NCI-H1436 treated with DMSO at 0.1 percent for 48 hours (cell line): ENCODE measurements at regions not wholly inside any gene's neighbourhood (a gene's known extent, or its start where the extent isn't known, plus 50 kb on each side); places are given as distances from the start of the nearest gene placed in this dataset.

Experiments used
- DNase-seq: peaks from one replicate; lab custom pipeline; 2025; lab: John Stamatoyannopoulos, UW

DNA sequence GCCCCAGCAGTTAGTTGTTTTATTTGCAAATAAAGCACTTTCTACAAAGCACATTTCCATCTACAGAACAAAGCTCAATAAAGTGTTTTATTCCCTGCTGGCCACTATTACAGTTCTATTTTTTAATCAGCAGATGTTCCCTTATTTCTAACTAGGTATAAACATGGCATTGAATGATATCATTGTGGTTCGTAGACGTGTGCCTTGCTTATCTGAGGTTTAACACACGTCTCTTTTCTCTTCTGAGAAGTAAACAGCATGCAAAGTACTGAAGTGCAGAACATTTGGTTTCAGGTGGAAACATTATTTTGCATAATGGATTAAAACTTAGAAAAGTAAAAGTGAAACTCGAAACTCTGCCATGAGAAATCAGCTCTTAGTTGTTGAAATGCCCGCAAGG, 1989.3 kb upstream of the WWC1 start:
- DNase-seq: no peak

DNA sequence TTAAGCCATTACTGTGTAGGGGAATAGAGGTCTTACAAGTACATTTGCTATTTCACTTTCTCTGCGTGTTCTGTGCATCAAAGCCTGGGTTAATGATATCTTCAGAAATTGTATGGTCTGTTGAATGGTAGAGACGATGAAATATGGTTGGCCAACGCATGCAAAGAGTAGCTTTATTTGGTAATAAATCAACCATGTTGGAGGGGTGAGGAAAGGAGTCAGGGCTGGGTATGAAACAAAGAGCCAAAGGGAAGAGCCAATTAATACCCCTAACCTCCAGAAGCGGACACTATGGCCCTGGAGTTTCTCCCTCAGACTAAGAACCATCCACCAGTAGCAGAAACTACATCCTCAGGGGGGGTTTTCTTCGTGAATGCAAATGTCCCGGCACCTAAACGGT, 1974.0 kb upstream of the WWC1 start:
- DNase-seq: no peak

DNA sequence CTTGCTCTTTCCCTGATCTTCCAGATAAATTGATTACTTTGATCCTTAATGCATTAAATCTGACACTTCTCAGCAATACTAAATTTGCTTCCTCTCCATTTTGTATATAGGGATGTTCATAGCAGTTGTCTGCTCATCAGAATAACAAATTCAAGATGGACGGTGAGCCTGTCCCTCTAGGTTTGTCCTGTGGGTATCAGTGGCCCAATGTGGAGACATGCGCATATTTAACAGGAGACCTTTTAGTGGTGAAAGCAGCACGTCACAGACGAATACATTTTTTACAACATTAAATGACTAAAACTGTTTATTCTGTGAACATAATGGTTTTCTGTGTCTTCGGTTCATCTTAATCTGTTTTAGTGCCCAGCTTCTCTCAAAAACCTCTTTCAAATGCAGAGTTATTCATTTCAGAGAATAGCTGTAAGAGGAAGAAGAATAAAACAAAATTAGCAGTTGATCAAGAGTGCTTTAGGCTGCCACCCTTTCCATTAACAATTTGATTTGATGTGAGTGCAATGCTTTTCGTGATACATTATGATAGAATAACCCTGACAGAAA, 1970.4 kb upstream of the WWC1 start:
- no peak for DNase-seq

DNA sequence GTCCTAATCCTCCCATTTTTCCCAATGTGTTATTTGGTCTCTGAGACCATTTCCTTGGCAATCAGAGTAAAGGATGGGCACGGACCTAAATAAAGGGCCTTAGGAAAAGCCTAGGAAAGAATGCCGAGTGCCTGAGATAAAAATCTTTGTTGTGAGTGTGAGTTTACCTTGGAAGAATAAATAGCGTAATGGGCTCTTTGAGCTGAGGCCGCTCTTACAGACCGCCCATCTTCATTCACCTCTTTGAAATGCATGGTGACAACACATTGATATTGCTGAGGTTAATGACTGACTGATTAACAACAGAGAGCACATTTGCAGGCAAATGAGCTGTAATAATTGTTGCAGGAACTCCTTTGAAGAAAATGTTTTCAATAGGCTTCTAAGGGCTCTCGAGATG, 1967.1 kb upstream of the WWC1 start:
- no peak for DNase-seq

DNA sequence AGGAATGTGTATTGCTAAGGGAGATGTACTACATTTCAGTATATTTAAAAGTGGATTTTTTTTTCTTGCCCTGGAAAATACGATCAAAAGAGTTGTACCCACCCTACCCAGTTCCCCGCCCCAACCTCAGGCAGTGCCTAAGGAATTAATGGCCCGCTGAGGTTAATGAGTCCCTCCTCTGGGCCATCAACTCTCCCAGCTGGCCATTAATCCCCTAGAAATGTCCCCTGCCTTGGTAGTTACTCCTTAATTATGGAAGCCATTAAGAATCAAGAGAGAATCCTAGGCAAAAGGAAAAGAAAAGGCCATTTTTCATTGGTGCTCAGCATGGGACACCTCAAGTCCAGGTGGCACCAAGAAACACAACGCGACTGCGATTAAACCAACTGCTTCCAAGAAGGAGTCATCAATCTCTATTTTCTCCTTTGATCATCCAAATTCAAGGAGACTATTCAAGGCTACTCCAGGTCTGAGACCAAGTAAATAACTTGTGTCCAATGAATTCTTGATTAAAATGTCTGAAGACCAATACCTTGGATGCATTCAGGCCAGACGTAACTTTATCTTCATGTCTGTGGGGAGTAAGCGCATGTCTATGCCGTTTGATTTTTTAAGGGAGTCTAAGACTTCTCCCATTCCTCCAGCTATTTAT, 1962.2 kb upstream of the WWC1 start:
- DNase-seq: no peak

DNA sequence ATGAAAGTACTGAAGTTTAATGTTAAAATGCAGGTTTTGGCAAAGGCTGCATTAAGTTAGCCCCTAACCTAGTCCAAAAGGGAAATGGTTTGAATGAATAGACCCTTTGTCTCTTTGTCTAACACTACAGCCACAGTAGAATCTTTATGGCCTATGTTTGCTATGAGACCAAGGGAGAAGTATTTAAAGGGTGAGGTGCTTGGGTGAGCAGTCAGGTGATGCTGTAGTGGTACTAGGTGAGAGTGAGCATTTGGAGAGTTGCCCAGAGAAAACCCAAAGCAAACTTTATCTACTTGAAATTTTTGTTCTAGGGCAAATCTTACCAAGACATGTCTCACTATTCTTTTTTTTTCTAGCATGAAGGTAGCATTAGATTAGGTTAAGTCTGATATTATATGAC, 1961.4 kb upstream of the WWC1 start:
- no peak for DNase-seq

DNA sequence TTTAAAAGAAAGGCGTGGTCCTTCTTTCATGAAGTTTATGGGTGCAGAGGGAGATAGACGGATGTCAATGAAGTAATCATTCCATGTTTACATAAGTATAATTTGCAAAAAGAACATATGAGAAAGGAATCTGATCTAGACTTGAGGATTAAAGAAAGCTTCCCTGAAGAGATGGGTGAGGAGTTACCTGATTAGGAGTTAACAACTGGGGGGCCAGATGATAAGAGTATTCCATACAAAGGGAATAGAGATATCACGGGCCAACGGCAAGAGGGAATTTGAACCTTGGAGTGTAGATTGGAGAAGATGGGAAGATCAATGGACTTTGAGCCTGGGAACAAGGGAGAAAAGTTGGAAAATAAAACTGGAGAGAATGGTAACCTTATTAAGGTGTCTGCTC, 1959.9 kb upstream of the WWC1 start:
- DNase-seq: no peak

DNA sequence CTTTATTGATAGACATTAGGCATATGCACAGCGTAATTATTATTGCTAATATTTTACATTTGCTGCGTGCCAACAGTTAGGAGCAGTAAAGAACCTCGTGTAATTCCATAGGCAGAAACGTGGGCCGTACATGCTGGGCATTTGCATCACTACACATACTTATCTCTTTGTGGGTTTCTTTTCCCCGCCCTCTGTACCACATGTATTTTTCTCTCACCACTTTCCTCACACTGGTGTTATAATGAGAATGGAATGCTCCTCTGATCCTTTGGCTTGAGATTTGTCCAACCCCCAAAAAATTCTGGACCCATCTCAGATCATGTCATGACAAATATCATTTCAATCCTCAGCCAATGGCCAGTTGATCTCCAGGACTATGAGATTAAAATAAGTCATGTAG, 1952.6 kb upstream of the WWC1 start:
- DNase-seq: no peak

DNA sequence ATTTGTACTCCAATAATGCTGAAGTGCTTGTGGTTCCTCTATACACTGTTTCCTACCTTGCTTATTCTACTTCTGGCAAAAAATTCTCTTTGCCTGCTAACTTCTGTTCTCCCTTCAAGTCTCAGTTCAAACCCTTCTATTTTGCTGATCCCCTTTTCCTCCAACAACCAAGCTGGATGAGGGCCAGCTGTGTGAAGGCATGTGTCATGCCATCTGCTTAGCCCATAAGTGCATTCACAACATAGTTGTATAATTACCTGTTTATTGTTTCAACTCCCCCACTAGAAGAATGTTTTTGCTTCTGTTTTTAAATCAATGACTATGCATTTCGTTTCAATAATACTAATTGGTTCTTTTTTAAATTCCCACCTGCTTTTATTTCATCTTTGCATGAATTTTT, 1951.4 kb upstream of the WWC1 start:
- no peak for DNase-seq

DNA sequence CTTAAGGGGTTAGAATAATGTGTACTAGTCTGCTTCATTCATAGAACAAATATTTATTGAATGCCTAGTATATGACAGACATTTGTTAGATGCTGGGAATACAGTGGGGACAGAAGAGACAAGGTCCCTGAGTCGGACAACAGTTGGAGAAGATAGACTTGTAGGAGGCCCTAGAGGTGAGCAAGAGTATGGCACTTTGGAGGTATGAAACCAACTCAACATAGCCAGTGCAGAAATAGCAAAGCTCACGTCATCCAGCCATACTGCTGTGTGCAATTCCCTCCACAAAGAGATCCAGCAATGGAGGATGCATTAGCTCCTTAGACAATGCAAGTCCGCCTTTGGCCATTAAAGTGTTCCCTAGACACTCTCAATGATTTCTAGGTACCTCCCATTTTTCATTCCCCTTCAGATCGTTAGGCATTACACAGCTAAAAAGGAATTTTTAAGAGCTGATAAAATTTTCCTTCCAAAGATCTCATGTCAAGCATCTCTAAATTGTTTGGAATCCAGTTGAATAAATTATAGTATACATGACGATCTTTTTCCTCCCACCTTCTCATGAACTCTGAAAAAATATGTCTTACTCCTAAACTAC, 1949.6 kb upstream of the WWC1 start:
- no peak for DNase-seq

DNA sequence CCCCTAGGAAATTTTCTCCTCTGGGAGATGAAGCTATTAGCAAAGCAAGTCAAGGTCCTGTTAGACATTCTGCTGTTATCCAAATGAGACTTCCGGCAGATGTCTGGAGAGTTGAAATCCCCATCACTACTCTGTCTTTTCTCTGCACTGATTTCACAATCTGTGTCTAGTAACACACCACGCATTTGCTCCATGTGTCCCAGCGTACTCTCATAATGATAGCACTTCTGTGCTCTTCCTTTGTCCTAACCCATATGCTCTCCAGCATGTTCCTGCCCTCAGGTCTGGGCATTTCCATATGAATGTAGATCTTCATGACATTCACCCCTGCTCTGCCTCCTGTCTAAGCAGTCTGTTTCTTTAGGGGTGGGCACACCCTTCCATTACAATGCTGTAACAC, 1949.0 kb upstream of the WWC1 start:
- no peak for DNase-seq

DNA sequence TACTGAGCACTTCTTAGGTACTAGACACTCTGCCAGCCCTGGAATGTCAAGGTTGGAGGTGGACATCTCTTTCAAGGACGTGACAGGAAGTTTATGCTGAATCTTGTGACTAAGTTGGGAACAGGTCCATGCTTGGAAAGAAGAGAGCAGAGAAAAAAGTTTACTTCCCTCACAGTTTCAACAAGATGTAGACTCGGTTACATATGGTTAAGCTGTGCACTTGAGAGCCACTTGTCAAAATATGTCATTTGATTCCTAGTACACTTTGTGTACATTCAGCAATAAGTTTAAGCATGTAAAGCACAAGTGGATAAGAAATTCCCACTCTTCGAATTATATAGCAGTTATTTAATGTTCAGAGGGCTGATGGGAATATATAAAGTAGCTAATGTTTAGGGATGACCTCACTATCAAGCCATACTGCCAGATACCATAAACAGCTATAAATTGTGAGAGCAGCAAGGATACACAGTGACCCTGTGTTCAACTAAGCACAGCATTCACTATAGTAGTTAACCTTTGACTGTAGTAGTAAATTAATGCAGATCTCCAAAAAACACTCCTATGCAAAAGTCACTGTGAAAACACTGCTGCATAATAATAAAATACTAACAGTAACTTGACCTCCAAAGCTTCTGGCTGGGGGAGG, 1944.6 kb upstream of the WWC1 start:
- DNase-seq: no peak

DNA sequence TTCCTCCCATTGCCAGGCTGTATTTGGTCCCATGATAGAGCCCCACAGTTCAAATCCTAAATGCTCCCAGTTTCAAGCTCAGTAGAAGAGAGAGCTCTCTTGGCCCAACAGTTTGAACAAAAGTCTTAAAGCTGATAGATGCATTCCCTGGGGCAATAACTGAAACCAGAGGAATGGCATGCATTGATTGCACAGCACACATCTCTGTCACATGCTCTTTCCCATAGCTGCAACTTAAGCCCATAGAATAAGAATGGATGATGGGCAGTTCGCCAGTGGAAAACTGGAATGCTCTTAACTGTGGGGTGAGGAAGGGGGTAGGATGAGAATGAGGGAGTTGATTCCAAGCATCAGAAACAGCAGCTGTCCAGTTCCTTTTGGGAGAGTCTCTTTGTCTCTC, 1942.4 kb upstream of the WWC1 start:
- no peak for DNase-seq

DNA sequence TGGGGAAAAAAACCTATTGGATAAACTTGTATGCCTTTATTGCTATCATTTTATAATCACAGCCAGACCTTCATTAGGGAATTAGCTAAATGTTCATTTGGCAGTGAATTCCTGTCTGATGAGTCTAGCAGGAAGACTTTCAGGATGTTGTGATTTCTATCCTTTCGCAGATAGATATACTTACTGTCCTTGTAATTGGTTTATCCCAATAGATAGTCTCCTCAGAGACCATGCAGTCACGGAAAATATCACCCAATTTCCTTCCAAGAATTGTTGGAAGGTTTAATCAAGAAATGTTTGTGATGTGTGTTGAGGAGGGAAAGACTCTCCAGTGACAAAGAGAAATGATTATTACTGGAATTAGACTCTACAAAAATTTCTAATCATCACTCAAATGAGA, 1937.9 kb upstream of the WWC1 start:
- DNase-seq: no peak

DNA sequence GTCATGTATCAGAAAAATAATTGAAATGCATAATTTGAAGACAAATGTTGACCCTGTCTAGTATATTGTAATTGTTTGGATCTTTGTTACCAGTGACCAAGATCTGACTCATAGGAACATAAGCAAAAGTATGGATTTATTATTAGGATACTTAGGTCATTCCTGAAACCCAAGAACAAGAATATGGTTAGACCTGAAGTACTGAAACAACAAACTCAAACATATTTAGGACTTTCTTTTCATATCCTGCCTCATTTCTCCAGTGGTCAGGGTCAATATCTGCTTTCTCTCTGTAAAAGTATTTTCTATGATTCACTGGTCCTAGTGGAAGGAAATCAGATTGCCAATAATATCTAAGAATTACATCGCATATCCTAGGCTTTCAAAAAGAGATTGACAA, 1937.1 kb upstream of the WWC1 start:
- no peak for DNase-seq

DNA sequence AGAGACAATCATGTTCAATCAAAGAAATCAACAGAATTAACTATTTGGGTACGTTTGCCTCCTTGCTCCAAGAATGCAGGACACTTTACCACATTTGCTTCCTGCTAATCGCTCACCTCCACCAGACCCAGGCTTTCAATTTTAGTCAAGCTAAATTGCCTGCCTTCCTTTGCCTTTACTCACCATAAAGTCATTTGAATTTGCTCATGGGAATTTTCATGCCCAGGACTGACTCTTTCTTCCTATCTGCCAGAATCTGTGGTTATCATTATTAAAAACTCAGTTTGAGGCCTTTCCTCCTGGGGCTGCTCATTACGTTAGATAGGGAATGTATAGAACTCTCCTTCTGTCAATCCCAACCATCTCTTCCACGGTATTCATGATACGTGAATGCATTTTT, 1935.3 kb upstream of the WWC1 start:
- DNase-seq: no peak

DNA sequence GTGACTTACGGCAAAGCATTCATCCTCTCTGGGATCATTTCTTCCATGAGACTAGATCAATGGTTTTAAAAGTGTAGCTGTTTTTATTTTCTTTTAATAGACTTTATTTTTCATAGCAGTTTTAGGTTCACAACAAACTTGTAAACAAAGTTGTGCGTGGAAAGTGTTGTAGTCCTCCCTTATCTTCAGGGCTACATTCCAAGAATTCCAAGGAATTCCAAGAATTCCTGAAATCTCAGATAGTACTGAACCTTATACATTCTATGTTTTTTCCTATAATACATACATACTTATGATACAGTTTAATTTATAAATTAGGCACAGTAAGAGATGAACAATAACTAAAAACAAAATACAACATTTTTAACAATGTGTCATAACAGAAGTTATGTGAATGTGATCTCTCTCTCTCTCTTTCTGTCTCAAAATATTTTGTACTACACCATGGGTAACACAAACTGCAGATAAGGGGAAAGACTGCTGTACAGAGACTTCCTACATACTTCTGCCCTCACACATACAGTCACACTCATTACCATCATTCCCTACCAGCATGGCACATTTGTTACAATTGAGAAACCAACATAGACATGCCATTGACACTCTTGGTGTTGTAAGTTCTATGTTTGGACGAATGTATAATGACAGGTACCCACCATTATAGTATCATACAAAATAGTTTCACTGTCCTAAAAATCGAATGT, 1933.2 kb upstream of the WWC1 start:
- no peak for DNase-seq

DNA sequence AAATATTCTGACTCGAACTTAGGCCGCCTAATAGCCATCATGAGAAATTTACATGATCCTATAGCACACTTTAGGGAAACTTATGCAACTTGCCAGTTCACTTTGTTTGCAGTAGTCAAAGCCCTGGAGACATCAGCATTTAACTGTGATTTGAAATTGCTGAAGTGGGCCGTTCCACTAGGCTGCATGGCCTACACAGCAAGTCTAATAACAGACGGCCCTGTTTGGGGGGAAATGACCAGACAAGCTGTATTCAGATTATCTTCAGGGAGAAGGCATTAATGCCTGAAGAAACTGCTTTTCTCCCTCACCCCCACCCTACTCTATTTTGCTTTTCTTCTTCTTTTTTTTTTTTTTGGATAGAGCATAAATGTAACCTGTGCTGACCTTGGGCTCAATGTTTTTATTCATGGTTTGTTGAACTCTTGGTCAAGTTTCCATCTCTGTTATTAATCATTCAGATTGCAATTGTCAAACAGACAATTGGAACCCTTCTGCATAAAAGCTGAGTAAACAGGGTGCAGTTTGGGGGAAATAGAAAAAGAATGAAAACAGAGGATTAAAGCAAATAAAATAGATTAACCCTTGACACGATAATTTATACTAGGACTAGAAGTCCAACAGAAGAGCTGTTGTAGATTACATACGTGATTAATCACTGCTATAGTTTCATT, 1928.2 kb upstream of the WWC1 start:
- DNase-seq: no peak

DNA sequence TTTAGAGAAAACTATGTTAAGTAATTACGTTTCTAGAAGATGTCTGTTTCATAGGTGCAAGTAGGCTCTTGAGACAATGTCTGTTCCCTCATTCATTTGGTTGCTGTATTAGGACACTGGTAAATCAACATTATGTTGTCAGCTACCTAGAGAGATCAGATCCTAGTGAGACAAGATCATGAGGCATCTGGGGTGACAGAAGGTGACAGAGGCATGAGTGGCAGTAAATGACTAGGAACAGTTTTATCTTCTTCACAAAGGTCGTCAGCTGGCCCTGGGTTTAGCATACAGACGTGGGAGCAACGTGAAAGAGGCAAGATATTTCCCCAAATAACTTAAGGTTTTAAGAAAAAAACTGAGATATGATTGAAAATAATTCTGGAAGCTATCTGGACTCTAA, 1926.3 kb upstream of the WWC1 start:
- DNase-seq: no peak

DNA sequence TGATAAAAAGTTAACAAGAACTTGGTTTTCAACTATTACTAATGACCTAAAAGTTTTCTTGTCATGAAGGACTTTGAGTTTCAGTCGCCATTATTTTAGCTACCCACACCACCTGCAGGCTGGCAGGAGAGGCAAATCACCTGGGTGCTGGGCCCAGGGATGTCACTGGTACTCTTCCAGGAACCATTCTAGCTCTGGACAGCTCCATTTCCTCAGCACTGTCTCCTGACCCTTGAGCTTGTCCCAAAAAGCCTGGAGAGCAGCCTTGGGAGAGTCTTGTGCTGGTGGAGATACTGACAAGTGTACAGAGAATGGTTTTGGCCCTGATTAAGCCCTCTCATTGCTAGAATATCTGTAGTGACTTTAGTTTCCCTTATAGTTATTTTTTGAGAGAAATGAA, 1924.1 kb upstream of the WWC1 start:
- no peak for DNase-seq

DNA sequence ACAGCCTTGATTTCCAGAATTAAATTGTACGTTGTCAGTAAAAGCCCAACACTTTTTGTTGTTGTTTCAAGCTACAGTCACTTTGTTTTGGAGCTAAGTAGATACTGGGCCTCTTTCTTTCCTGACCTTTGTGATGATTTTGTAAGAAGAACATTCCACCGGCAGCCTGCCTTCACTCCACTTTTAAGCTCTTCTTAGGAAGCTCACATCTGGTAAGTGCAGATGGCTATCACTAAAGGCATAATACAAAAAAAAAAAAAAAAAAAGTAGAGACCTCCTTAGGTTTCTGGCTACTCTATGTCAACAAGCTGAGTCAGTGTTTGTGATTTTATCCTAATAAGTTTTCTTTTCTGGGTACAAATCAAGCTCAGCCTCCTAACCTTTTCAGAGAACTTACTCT, 1922.1 kb upstream of the WWC1 start:
- DNase-seq: no peak

DNA sequence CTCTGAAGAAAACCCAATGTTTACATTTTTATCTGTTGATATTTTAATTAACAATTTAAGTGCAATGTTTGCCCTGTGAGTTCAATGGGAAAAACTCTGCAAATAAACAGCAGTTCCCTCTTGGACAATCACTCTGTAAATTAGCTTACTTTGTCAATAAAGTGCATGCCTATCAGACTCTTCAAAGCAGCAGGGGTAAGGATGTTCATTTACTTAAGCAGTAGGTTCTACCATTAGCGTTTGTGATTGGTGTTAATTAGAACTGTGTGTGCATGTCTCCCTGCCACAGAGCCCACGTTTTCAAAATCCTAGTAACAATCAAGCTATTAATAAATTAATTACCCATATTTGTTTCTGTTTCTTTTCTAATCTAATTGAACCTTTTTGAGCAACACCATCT, 1921.6 kb upstream of the WWC1 start:
- DNase-seq: no peak
